Retina (tissue), 1 donor: ENCODE measurements at regions not wholly inside any gene's neighbourhood (a gene's known extent, or its start where the extent isn't known, plus 50 kb on each side); places are given as distances from the start of the nearest gene placed in this dataset.
"Not testable (repeated sequence)": the region's sequence is repeated elsewhere in the genome, so short reads cannot be mapped to it uniquely, and the experiment has no call there.

ENCODE experiments used
- DNase-seq: peaks from one replicate; pipeline ENCODE4 v3.0.0-alpha.2; 2016

DNA sequence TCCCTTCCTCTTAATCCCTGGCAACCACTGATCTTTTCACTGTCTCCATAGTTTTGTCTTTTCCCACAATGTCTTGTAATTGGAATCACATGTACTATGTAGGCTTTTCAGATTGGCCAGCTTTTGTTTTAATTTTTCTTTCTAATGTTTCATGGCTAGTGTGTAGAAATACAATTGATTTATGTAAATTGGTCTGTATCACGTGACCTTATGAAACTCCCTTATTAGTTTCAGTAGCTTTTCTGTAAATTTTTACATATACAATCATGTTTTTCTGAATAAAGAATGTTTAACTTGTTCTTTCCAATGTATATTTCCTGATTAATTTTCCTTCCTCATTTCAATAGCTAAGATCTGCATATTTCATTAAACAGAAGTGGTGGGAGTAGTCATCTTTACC lies 319.3 kb downstream of the MDFIC start:
- no peak for DNase-seq

DNA sequence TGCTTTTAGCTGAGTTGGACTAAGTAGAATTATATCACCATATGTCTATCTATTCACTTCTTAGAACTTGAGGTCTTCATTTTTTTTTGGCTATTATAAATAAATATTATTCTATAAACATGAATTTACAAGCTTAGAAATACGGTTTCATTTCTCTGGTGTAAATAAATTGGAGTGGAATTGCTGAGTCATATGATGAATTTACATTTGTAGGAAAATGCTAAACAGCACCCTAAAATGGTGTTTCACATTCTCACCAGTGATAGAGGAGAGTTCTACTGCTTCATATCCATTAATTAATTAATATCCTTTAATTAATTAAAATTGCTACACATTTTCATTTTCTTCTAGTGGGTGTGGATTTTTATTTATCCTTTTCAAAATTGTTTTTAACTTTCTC lies 318.3 kb downstream of the MDFIC start:
- DNase-seq: no peak

DNA sequence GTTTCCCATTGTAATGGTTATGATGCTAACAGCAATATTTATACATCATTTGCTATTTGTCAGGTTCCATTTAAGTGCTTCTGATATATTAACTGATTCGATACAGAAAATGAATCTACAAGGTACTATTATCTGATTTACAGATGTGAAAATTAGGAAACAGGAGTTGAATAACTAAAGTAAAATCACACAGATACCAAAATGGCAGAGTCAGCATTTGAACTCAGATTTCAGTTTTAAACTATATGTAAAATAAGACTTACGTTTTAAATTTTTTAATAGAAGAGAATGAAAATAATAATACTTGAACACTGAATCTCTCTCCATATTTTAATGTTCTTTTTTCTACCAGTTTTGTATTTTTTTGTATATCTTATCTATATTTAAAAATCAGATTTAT lies 313.2 kb downstream of the MDFIC start:
- no peak for DNase-seq

DNA sequence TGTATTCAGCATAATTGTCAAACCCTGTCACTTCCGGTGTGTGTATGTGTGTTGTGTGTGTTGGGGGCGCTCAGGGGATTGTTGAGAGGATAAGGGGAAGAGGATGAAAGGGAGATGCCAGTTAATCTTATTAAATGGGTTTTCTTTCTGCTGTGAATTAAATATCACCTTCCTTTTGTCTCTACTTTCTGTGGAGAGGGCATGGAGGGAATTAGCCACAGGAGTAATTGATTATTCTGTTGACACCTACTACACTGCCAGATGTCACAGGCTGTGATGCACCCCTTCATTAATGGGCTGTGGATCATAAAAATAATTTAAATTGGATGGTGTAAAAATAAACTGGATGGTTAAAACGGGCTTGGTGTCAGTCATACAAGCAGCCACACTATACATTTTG lies 311.9 kb downstream of the MDFIC start:
- no peak for DNase-seq

DNA sequence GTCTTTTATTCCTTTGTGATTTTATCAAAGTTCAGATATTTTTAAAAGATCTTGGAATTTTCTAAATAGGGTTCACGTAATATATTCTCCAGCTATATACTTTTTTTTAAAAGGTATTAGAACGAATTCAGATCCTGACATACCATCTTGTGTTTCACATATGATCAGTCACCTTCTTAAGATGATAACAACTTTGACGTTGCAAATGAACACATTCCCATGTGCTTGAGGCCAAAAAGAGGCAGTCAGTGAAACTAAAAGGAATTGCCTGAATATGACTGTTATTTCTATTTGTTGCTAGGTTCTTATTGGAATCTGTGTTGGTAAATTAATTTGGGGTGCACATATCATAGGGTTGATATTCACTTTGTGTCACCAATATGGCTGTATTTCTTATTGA lies 310.1 kb downstream of the MDFIC start:
- DNase-seq: no peak

DNA sequence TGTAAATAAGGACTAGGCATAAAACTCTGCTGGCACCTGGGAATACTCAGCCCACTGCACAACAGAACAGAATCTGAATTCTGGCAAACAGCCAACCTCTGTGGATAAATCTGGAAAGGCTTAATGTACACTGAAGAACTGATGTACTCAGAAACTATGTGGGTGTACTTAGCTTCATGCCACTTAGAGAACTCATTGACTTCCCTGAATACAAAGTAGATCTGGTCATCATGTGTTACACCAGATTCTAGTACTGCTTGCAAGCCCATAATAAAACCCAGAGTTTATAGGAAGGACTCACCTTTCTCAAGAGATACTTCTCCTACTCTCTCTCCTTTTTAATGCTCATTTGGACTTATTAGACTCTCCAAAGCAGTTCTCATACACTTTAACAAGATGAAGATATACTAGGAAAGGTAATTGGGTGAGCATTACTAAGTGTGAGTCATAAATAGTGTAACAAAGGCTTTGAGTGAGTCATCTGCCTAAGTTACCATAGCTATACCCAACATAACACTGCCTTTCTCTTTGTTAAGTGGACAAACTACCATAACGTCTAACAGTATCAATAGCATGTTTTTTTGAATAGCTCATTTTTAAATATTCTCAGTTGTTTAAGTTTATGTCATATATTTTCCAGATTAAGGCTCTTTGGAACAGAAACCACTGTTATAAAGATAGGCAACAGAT lies 309.1 kb downstream of the MDFIC start:
- DNase-seq: no peak

DNA sequence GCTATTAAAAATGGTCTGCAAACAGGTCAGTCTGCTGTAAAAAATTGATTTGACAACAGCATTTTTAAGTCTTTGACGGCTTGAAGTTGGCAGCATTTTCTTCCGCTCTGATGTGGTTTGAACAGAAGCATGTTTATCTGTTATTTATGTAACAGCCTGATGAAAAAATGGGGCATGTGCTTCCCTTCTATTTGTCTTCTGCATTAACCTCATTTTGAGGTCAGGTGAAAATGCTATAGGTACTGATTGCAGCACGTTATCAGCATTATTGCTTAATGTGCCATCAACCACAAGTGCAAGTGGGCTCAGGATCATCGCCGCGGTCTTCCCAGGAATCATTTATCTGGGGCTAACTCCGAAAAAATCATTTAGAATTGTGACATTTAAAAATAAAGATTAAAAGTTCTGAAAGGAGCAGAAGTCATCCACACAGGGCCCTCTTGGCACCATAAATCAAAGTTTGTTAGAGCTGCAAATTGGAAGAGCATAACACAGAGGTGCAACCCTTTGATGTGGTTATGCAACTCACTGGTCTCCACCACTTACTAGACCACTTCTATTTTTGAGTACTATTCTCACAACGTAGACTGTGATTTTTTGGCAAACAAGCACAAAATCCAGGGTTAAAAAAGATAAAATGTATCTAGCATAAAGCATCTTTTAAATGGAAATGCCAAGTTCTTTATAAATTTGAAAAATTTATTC lies 307.7 kb downstream of the MDFIC start:
- DNase-seq: peak; percentile 53

DNA sequence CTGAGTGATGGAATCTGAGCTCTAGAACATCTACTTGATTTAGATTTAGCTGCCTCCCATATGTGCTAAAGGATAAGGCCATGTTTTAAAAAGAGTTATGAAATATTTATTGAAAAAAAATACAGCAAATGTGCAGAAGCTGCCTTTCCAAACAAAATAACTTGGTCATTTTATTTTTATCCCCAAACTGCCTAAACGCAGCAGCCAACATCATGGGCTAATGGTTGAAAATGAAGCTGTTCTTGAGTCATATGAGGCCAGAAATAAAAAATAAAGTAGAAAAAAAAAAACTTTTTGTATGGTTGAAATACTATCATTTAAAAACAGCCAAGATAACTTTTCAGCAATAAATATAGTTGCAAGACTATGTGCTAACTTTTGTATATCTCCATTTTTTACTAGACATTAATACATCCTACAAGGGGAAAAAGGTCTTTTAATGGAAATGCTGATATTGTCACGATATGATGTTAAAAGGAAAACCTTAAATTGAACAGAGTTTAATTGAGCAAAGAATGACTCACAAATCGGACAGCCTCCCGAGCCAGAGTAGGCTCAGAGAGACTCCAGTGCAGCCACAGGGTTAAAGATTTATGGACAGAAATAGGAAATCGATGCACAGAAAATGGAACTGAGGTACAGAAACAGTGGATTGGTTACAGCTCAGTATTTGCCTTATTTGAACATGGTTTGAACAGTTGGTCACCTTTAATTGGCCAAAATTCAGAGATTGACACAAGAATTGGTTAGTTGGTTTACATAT lies 305.8 kb downstream of the MDFIC start:
- no peak for DNase-seq

DNA sequence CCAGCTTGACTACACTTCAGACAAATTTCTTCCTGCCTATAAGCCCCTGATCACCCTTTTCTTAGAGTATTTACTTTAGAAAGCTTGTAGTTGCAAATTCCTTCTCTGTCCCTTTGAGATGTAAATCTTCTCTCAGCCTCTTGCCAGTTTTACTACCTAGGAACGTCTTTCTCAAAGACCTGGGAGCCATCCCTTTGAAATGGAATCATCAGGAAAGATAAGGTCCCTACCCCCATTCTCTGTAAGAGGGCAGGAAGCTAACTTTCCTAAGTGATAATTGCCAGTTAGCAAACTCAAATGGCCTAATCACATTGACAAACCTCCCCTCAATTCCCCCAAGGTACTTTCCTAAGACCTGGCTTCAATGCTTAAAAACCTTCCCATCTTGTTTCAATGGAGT lies 304.5 kb downstream of the MDFIC start:
- no peak for DNase-seq

DNA sequence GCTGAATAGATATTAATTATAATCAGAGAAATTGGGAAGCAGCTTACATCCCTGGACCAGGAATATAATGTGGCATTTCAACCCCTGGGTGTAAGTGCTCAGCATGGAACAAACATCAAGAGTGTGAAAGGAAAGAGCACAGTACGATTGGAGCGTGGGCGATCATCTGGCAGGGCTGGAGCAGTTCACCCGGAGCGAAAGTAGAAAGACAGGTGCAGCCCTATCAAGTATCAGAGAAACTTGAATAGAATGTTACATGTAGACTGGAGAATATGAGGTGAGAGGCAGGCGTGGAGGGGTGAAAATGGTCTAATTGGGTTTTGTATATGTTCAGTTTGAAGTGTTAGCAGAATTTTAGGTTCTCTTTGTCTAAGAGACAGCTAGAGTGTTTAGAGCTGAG lies 303.0 kb downstream of the MDFIC start:
- no peak for DNase-seq

DNA sequence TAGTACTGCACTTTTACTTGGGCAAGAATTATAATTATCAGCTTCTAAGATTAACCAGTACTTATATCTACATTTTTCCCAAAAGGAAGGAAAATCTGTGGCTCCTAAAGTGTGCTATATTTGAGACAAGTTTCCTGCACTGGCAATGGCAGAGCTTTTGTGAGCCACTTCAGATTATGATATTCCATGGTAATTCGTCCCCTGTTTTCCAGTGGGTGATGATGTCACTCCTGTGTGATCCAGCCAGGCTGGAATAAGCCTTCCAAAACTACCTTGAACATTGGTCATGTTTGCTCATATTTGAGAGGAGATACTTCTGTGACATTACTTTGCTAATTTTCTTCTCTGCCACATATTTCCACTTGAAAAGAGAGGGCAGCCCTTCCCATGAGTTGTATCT lies 302.1 kb downstream of the MDFIC start:
- DNase-seq: no peak

DNA sequence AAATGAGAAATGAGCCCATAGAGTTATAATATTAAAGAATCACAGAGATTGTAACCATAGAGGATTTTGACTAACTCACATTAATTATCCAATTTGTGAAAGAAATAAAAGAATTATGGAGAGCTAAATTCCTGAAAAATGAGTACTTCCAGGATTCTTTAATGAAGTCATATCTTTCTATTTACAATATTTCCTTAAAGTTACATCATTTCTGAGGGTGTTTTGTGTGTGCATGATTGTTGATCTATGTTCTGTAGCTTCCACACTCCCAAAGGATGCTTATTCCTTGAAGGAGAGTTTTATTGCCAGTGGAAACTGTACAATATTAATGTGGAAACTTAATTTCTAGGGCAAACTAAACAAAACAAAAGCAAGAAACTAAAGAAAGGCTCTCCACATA lies 299.6 kb downstream of the MDFIC start:
- DNase-seq: no peak

DNA sequence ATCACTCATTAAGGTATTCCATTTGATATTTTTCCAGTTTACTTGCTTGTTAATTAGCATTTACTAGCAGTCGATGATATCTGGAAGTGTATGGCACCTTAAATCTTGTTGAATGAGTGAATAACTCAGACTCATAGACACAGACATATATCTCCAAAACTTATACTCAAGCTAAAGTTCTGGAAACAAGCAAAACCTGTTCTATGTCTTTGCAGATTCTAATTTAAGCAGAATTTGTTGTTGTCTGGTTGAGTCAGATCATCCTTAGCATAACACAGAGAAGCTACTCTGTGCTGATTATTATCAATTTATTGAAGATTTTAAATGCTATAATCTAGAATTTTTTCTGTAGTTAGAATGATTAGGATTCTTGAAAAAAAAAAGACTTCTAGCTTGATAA lies 296.2 kb downstream of the MDFIC start:
- DNase-seq: no peak

DNA sequence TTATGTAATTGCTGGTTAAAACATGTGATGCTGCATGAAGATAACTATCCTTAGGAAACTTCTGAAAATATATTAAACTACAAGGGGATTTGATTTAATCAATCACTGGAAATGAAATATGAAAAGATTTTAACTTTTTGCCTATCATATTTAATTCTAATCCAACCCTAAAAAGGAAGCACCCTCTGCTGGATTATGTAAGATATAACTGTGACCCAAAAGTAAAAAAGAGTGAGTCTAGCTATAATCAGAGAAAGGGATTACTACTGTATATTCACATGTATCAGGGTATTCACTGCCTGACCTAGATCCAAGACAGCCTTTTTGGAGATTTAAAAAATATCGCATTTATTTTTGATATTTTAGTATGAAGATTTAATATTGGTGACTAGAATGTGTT lies 295.5 kb downstream of the MDFIC start:
- DNase-seq: no peak

DNA sequence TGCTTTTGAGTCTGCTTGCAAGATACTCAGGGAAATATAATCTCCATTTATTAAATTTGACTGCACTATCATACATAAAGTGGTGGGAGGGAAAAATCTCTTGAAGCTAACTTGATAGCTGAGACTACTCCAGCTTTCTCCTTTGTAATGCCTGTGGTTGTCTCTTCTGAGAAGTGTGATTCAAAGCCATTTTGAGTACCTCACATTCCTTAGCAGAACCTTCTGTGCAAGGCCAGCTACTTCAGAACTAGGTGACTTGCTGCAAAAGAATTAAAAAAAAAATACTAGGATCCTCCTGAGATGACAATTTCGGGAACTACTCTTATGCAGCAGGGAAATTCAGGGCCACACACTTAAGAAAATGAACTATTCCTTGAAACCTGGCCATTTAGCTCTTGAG lies 294.8 kb downstream of the MDFIC start:
- no peak for DNase-seq

DNA sequence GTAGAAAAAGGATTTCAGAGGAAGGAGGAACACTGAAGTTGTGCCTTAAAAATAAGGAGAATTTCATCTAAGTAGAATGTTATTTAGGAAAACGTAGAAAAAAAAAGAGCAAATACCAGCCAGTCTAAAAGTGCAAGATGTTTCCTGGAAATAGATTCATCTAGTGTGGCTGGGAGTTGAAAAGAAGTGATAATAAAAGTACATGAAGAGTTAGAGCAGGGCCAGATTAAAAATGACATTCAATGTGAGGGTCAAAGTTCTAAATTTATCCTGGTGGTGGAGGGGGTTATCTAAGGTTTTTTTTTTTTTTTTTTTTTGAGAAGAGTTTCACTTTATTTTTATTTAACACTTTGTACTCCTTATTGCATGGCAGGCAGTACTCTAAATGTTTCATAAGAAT lies 289.3 kb downstream of the MDFIC start:
- no peak for DNase-seq

DNA sequence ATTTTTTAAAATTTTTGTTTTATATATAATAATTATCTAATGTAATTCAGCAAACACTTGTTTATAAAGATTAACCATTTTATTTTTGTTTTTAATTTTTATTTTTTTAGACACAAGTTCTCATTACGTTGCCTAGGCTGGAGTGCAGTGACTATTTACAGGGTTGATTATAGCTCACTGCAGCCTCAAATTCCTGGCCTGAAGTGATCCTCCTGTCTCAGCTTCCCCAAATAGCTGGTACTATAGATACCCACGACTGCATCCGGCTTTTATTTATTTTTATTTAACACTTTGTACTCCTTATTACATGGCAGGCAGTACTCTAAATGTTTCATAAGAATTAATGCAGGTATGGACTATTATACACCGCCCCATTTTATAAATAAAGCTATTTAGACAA lies 288.7 kb downstream of the MDFIC start:
- DNase-seq: no peak

DNA sequence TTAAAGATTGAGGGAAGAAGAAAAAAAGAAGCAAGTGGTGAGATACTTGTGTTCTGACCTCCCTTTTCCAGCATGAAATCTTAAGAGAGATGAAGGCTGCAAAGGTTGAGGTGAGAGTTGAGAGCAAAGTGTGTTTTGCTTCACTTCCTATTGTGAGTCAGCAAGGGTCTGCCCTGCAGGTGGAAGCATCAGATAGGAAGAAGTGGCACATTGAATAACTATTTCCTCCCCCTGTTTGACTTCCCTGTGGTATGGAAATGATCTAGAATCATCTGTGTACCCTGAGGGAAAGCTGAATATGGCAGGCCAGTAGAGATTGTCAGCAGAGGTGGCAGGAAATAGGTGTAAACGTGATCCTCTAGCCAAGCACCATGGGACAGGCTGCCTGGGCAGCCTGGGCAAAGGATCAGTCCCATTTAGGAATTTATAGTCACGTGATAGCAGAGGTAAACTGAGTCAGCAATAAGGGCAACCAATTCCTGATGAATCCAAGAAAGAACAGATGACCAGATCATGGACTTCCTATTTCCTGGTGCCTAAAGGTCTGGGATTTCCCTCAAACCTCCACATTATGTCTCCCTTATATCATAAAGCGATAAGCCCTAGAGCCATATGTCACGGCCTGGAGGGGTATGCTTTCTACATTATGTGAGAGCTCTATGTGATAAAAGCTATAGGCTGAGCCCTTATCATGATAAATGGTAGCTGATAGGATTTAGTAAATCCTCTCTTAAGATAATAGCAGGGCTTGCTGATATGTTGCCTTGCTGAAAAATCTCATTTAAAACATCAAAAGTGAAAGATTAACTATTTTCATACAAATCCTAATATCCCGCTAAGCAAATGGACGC lies 287.0 kb downstream of the MDFIC start:
- DNase-seq: no peak

DNA sequence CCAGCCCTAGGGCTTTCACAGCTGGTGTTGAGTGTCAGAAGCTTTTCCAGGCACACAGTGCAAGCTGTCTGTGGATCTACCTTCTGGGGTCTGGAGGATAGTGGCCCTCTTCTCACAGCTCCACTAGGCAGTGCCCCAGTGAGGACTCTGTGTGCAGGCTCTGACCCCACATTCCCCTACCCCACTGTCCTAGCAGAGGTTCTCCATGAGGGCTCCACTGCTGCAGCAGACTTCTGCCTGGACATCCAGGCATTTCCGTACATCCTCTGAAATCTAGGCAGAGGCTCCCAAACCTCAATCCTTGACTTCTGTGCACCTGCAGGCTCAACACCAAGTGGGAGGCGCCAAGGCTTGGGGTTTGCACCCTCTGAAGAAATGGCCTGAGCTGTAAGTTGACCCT lies 284.5 kb downstream of the MDFIC start:
- not testable (repeated sequence) for DNase-seq

DNA sequence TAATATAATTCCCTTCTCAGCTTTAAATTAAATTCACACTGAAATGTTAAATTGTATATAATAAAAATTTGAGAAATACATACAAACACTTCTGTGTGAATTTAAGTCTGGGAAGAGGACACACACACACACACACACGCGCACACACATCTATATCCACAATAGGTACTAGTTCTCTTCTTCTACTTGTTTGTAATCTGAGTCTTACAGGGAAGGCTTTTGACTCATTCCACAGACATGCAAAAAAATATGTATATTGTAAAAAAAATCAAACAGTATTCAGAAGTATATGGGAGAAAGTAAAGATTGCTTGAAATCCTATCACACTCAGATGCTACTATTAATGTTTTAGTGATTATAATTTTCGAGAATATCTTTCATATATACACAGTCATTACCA lies 276.2 kb downstream of the MDFIC start:
- DNase-seq: no peak

DNA sequence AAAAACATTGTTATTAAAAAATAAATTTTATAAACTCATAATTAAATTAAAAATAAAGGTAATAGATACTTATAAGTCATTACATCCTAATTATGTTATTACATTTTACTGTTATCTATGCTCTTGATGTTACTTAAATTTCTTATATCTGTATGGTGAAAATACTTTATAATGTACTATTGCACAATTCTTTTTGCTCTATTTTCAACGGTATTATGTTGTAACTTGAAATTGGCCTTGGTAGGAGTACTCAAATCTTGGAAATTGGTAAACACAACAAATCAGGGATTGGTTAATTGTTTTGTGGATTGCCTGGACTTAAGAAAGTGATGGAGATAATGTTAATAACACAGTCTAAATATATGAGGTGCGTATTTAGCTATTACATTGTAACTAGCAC lies 273.3 kb downstream of the MDFIC start:
- DNase-seq: no peak

DNA sequence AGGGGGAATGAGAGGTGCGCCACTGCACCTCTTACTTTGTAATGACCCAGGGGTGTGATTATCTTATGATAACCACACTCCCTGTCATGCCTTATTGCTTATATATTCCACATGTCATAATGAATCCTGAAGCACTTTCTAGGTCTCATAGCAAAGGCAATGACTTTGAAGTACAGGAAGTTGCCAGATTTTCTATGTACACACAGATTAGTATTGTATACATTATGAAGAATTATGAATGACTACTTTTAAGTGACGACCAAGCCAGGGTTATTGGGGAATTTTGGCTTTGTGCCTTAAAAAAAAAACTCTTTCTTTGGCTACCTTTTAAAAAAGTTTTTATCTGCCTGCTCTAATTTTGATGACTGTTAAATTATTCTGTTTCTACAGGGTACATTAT lies 269.6 kb downstream of the MDFIC start:
- DNase-seq: no peak

DNA sequence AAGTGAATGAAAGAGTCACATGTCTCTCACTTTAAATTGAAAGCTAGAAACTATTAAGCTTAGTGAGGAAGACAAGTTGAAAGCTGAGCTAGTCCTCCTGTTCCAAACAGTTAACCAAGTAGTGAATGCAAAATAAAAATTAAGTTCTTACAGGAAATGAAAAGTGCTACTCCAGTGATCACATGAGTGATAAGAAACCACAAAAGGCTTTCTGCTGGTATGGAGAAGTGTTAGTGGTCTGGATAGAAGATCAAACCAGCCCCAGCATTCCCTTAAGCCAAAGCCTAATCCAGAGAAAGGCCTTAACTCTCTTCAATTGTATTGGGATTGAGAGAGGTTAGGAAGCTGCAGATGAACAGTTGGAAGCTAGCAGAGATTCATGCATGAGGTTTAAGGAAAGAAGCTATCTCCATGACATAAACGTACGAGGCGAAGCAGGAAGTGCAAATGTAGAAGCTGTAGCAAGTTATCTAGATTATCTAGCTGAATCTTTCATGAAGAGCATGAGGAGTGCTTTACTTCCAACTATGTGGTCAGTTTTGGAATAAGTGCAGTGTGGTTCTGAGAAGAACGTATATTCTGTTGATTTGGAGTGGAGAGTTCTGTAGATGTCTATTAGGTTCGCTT lies 261.6 kb downstream of the MDFIC start:
- DNase-seq: no peak
